Neural crest cell (in vitro differentiated cells): ENCODE measurements at regions not wholly inside any gene's neighbourhood (a gene's known extent, or its start where the extent isn't known, plus 50 kb on each side); places are given as distances from the start of the nearest gene placed in this dataset.
"Not testable (repeated sequence)": the region's sequence is repeated elsewhere in the genome, so short reads cannot be mapped to it uniquely, and the experiment has no call there.

ENCODE experiments used
- DNase-seq: peaks from one replicate; pipeline ENCODE4 v3.0.0; 2021; ENCODE audit warnings: low read depth, mixed read lengths, low spot score
- H3K27ac Mint-ChIP-seq: one replicate; pipeline ENCODE4 v1.8.0; 2021; ENCODE audit warnings: mild to moderate bottlenecking, mixed read lengths; ENCODE audit not compliant: unreplicated experiment
- H3K27me3 Mint-ChIP-seq: 2 replicates; pipeline ENCODE4 v1.8.0; 2021; ENCODE audit warnings: low read depth, mild to moderate bottlenecking, mixed read lengths
- H3K36me3 Mint-ChIP-seq: 2 replicates; pipeline ENCODE4 v1.8.0; 2021; ENCODE audit warnings: low read depth, mild to moderate bottlenecking, mixed read lengths
- H3K4me1 Mint-ChIP-seq: 2 replicates; pipeline ENCODE4 v1.8.0; 2021; ENCODE audit warnings: mixed read lengths
- H3K4me3 Mint-ChIP-seq: one replicate; pipeline ENCODE4 v1.8.0; 2021; ENCODE audit warnings: mild to moderate bottlenecking, mixed read lengths
- H3K9me3 Mint-ChIP-seq: 2 replicates; pipeline ENCODE4 v1.8.0; 2021; ENCODE audit warnings: mixed read lengths
- TF ChIP-seq, protein P1 (sequence below): fragments of 200-600 bp; sonication (generic); conservative IDR thresholded peaks from 2 replicates; pipeline ENCODE4 v1.5.0; 2021; ENCODE audit warnings: antibody characterized with exemption, mild to moderate bottlenecking

DNA sequence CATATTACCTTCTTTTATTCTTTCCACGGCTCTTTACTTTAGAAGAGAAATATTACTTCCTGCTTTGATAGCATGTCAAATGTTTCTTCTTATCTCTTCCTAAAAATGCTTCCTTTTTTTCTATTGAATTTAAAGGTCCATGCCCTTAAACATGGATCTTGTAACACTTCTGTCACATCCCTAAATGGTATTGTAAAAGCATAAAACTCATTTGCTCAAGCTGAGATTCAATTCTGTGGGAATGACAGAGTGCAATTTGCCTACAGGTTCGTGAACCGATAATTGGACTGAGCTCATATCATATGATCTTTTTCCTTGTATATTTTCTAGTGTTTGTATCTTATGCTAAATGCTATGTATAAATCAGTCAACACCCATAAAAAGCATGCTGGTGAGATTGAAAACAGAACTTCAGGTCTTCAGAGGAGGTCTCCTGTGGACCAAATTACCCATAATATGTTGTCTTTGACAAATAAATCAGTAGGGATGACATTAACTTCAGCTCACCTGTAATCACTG, 429.3 kb downstream of the TMEM232 start:
- H3K27ac Mint-ChIP-seq: no peak overlapping the region
- H3K27me3 Mint-ChIP-seq: no peaks in the 10 kb centered on the region
- TF ChIP-seq, protein P1, sequence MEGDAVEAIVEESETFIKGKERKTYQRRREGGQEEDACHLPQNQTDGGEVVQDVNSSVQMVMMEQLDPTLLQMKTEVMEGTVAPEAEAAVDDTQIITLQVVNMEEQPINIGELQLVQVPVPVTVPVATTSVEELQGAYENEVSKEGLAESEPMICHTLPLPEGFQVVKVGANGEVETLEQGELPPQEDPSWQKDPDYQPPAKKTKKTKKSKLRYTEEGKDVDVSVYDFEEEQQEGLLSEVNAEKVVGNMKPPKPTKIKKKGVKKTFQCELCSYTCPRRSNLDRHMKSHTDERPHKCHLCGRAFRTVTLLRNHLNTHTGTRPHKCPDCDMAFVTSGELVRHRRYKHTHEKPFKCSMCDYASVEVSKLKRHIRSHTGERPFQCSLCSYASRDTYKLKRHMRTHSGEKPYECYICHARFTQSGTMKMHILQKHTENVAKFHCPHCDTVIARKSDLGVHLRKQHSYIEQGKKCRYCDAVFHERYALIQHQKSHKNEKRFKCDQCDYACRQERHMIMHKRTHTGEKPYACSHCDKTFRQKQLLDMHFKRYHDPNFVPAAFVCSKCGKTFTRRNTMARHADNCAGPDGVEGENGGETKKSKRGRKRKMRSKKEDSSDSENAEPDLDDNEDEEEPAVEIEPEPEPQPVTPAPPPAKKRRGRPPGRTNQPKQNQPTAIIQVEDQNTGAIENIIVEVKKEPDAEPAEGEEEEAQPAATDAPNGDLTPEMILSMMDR: no peak
- H3K36me3 Mint-ChIP-seq: peaks cover 5% of the 10 kb centered on the region
- DNase-seq: no peak
- peaks cover 6% of the 10 kb centered on the region for H3K9me3 Mint-ChIP-seq
- H3K4me1 Mint-ChIP-seq: no peaks in the 10 kb centered on the region
- H3K4me3 Mint-ChIP-seq: no peak overlapping the region

GRCh38 chr5:110304176-110304575, 422.3 kb downstream of the TMEM232 start:
- Mint-ChIP-seq H3K27ac (no peak overlapping the region), H3K4me3 (no peak overlapping the region), H3K36me3 (peaks cover 13% of the 10 kb centered on the region), H3K4me1 (no peaks in the 10 kb centered on the region), H3K27me3 (no peaks in the 10 kb centered on the region), H3K9me3 (peaks cover 20% of the 10 kb centered on the region)
- TF ChIP-seq, protein P1: no peak
- no peak for DNase-seq

GRCh38 chr5:110306650-110307049, 419.8 kb downstream of the TMEM232 start:
- Mint-ChIP-seq H3K27me3 (no peaks in the 10 kb centered on the region), H3K36me3 (peaks cover 10% of the 10 kb centered on the region), H3K4me3 (no peak overlapping the region), H3K27ac (no peak overlapping the region), H3K4me1 (no peaks in the 10 kb centered on the region), H3K9me3 (peaks cover 17% of the 10 kb centered on the region)
- no peak for DNase-seq
- TF ChIP-seq, protein P1: no peak

DNA sequence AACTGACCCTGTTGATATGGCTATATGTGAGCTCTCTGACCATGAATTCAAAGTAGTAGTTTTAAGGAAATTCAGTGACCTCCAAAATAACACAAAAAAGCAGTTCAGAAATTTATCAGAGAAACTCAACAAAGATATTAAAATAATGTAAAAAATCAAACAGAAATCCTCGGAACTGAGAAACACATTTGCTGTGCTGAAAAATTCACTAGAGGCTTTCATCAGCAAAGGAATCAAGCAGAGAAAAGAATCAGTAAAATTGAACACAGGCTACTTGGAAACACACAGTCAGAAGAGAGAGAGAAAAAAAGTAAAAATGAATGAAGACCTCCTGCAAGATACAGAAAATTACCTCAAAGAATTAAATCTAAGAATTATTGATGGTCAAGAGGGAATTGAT, 417.2 kb downstream of the TMEM232 start:
- TF ChIP-seq, protein P1: no peak
- Mint-ChIP-seq H3K4me1 (no peaks in the 10 kb centered on the region), H3K9me3 (peaks cover 16% of the 10 kb centered on the region)

DNA sequence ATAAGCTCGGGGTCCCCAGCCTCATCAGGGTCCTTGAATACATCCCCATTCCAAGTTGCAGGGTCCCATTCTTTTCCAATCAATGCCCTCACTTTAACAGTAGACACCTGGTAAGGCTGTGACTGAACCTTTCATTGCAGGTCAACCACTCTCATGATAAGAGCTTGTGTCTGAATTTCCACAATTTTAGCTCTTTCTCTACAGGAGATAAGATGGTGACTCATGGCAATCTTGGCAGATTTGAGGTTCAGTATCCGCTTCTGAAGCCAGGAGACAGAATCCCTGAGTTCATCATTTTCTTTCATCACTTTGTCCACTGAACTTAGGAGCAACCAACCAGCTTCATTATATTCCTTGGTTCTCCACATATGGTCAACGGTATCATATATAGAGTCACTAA, 409.9 kb downstream of the TMEM232 start:
- not testable (repeated sequence) for H3K4me3 Mint-ChIP-seq, DNase-seq, H3K27ac Mint-ChIP-seq, H3K4me1 Mint-ChIP-seq, H3K36me3 Mint-ChIP-seq, H3K27me3 Mint-ChIP-seq
- H3K9me3 Mint-ChIP-seq: peaks cover 11% of the 10 kb centered on the region

More for the DNA sequence above, 417.2 kb downstream of the TMEM232 start:
- H3K4me3 Mint-ChIP-seq: no peak overlapping the region
- peaks cover 7% of the 10 kb centered on the region for H3K36me3 Mint-ChIP-seq
- no peaks in the 10 kb centered on the region for H3K27me3 Mint-ChIP-seq
- H3K27ac Mint-ChIP-seq: no peak overlapping the region
- DNase-seq: no peak

DNA sequence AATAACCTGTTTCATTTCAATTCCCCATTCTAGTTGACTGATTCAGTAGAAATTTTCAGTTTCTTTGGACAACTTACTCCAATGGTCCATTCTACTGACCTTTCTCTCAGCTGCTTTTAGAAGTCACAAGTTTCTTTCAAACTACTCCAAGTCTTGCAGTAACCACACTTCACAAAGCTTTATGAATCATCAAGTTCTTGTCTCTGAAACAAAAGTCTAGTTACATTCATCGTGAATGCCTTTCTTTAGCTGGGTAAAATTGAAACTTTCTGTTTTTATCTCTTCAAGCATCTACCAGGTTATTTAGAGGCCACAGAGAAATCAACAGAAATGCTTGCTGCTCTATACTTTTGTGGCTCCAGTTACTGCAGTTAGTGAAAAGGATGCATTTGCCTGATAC, 405.4 kb downstream of the TMEM232 start:
- H3K4me3 Mint-ChIP-seq: no peak overlapping the region
- TF ChIP-seq, protein P1: no peak
- H3K9me3 Mint-ChIP-seq: peaks cover 4% of the 10 kb centered on the region
- no peaks in the 10 kb centered on the region for H3K27me3 Mint-ChIP-seq
- H3K4me1 Mint-ChIP-seq: no peaks in the 10 kb centered on the region
- H3K27ac Mint-ChIP-seq: no peak overlapping the region
- H3K36me3 Mint-ChIP-seq: no peaks in the 10 kb centered on the region
- no peak for DNase-seq
